ENCODE measurements at regions not wholly inside any gene's neighbourhood (a gene's known extent, or its start where the extent isn't known, plus 50 kb on each side); places are given as distances from the start of the nearest gene placed in this dataset.

DNA sequence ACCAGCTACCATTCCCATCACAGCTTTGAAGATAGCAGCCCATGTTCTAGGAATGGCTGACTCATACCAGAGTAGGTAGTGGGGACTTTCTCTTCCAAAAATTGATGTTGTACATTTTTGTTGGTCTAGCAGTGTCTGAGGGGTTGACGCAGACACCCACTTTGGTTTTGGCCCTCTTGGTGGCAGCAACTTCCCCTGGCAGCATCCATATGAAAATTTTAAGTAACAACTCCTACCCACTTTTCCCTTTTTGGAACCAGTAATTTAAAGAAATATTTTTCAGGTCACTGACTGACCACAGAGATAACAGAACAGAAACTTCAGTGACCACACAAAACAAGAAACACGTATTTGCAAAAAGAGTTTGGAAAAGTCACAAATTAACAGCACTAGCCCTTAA is 162.0 kb upstream of the TMCC3 start:
- Histone ChIP-seq H3K9me2 (replicated peaks; ENCODE audit: insufficient read depth, low read length) (no peaks in the 10 kb centered on the region), H4K20me1 (ENCODE audit: low read depth, low read length) (no peaks in the 10 kb centered on the region), H3K36me3 (ENCODE audit: low read length) (peaks cover 30% of the 10 kb centered on the region), H3K9me3 (ENCODE audit: insufficient read depth, low read length) (peaks cover 33% of the 10 kb centered on the region; the same call in 1 of the 2 replicates), H3K79me2 (ENCODE audit: insufficient read depth, low read length) (0 out of 2 replicates have a peak, but pooled peaks cover 4% of the 10 kb centered on the region), H2AFZ (ENCODE audit: low read depth, low read length, severe bottlenecking) (no peak overlapping the region), H3K27ac (ENCODE audit: low read depth, low read length) (no peak overlapping the region), H3F3A (ENCODE audit: insufficient read depth) (peaks cover 37% of the 10 kb centered on the region), H3K4me3 (ENCODE audit: insufficient read depth, low read length, poor library complexity, severe bottlenecking) (no peak overlapping the region), H3K9ac (ENCODE audit: low read length) (no peak overlapping the region), H3K4me2 (ENCODE audit: low read depth, low read length, poor library complexity, severe bottlenecking) (no peak overlapping the region), H3K27me3 (ENCODE audit: low read length) (no peaks in the 10 kb centered on the region)
- no peak for TF ChIP-seq CTCF (IDR thresholded peaks at IDR 0.05; ENCODE audit: insufficient read depth, low read length, poor library complexity, severe bottlenecking)
- TF ChIP-seq EZH2phosphoT487 (conservative IDR thresholded peaks at IDR 0.05; ENCODE audit: low read length), result no peak

DNA sequence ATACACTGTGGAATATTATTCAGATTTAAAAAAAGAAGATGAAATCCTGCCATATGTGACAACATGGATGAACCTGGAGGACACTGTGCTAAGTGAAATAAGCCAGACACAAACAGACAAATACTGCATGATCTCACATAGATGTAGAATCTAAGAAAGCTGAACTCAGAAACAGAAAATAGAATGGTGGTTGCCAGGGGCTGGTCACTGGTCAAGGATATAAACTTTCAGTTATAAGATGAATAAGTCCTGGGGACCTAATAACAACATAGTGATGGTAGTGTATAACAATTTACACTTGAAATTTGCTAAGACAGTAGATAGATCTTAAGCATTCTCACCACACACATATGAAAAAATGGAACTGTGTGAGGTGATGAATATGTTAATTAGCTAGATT is 161.3 kb upstream of the TMCC3 start:
- H3K79me2 ChIP-seq (ENCODE audit: insufficient read depth, low read length), result 0 out of 2 replicates have a peak, but pooled peaks cover 4% of the 10 kb centered on the region
- H3K9me3 ChIP-seq (ENCODE audit: insufficient read depth, low read length), result peaks cover 33% of the 10 kb centered on the region; the same call in 1 of the 2 replicates

GRCh38 chr12:94807951-94808350 is 157.6 kb upstream of the TMCC3 start:
- Histone ChIP-seq H3K9ac (ENCODE audit: low read length) (no peak overlapping the region), H3K9me2 (replicated peaks; ENCODE audit: insufficient read depth, low read length) (no peaks in the 10 kb centered on the region), H3K27me3 (ENCODE audit: low read length) (no peaks in the 10 kb centered on the region), H2AFZ (ENCODE audit: low read depth, low read length, severe bottlenecking) (no peak overlapping the region), H3F3A (ENCODE audit: insufficient read depth) (peaks cover 3% of the 10 kb centered on the region; the same call in 1 of the 2 replicates), H3K4me3 (ENCODE audit: insufficient read depth, low read length, poor library complexity, severe bottlenecking) (no peak overlapping the region), H3K79me2 (ENCODE audit: insufficient read depth, low read length) (peaks cover 13% of the 10 kb centered on the region; the same call in 1 of the 2 replicates), H3K4me2 (ENCODE audit: low read depth, low read length, poor library complexity, severe bottlenecking) (no peak overlapping the region), H3K9me3 (ENCODE audit: insufficient read depth, low read length) (peaks cover 19% of the 10 kb centered on the region; the same call in 1 of the 2 replicates), H3K36me3 (ENCODE audit: low read length) (peaks cover 17% of the 10 kb centered on the region), H3K27ac (ENCODE audit: low read depth, low read length) (no peak overlapping the region), H4K20me1 (ENCODE audit: low read depth, low read length) (no peaks in the 10 kb centered on the region)
- TF ChIP-seq CTCF (IDR thresholded peaks at IDR 0.05; ENCODE audit: insufficient read depth, low read length, poor library complexity, severe bottlenecking) (no peak), EZH2phosphoT487 (conservative IDR thresholded peaks at IDR 0.05; ENCODE audit: low read length) (no peak)

More for the DNA sequence above, 161.3 kb upstream of the TMCC3 start:
- Histone ChIP-seq H3F3A (ENCODE audit: insufficient read depth) (peaks cover 32% of the 10 kb centered on the region), H3K27ac (ENCODE audit: low read depth, low read length) (no peak overlapping the region), H3K4me2 (ENCODE audit: low read depth, low read length, poor library complexity, severe bottlenecking) (no peak overlapping the region), H3K9me2 (replicated peaks; ENCODE audit: insufficient read depth, low read length) (no peaks in the 10 kb centered on the region), H3K36me3 (ENCODE audit: low read length) (peaks cover 30% of the 10 kb centered on the region), H4K20me1 (ENCODE audit: low read depth, low read length) (no peaks in the 10 kb centered on the region), H3K4me3 (ENCODE audit: insufficient read depth, low read length, poor library complexity, severe bottlenecking) (no peak overlapping the region), H2AFZ (ENCODE audit: low read depth, low read length, severe bottlenecking) (no peak overlapping the region), H3K9ac (ENCODE audit: low read length) (no peak overlapping the region), H3K27me3 (ENCODE audit: low read length) (no peaks in the 10 kb centered on the region)
- TF ChIP-seq EZH2phosphoT487 (conservative IDR thresholded peaks at IDR 0.05; ENCODE audit: low read length), result no peak
- no peak for TF ChIP-seq CTCF (IDR thresholded peaks at IDR 0.05; ENCODE audit: insufficient read depth, low read length, poor library complexity, severe bottlenecking)
